ENCODE measurements at regions not wholly inside any gene's neighbourhood (a gene's known extent, or its start where the extent isn't known, plus 50 kb on each side); places are given as distances from the start of the nearest gene placed in this dataset.
"Not testable (repeated sequence)": the region's sequence is repeated elsewhere in the genome, so short reads cannot be mapped to it uniquely, and the experiment has no call there.

DNA sequence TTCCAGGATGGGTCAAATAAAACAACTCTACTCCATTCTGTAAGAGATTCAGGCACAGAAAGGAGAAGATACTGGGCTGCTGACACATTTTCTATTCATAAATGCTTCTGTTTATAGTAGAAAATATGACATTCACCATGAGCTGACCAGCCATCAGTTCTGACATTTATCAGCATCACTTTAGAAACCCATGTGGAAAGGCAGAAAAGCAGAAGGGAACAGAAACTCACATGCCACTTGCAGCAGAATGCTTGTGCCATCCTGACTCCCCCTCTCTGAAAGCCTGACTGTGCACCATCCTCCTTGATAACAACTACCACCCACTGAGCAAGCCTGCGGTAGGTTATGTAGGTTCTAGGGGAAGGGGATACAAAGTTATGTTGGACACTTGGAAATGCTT lies 527.7 kb downstream of the TTLL7 start:
- FAIRE-seq; DNase-seq (ENCODE audit: insufficient read length, low spot score): not testable (repeated sequence)

DNA sequence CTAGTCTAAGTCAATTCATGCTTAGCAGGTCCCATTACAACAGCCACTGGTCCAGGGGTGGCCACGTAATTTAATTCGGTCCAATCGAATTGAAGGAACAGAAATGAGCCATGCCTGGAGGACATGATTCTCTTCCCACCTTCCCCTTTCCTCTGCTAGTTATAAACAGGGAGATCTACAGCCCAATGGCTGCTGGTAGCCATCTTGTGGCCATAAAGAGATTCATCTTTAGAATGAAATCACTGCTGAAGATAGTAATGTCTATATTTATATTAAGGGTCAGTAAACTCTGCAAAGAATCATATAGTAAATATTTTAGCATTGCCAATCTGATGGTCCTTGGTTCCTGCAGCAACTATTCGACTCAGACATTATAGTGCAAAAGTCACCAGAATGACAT lies 530.6 kb downstream of the TTLL7 start:
- FAIRE-seq; DNase-seq (ENCODE audit: insufficient read length, low spot score): not testable (repeated sequence)

GRCh38 chr1:83457735-83458248 lies 541.1 kb downstream of the TTLL7 start:
- DNase-seq (ENCODE audit: insufficient read length, low spot score), result not testable (repeated sequence)
- FAIRE-seq, result peak; percentile 75

GRCh38 chr1:83457281-83457680 lies 541.7 kb downstream of the TTLL7 start:
- not testable (repeated sequence) for DNase-seq (ENCODE audit: insufficient read length, low spot score); FAIRE-seq

DNA sequence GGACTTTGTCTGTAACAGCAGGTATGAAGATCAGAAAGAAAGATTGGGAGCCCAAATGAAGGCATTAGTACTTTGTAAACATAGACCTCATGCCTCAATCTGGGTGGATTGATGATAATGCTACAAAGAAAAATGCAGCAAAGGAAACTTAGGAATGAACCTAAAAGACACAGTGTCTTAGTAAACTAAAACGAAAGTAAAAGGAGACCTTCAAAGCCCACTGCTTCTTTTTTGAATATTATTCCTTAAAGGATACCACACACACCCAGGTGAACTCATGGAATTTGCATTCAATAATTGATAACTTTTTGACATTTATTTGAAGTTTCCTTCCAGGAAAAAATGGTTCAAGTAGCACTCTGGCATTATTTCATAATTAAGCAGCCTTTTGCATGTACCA lies 543.2 kb downstream of the TTLL7 start:
- FAIRE-seq, result peak; percentile 96
- DNase-seq (ENCODE audit: insufficient read length, low spot score), result not testable (repeated sequence)

DNA sequence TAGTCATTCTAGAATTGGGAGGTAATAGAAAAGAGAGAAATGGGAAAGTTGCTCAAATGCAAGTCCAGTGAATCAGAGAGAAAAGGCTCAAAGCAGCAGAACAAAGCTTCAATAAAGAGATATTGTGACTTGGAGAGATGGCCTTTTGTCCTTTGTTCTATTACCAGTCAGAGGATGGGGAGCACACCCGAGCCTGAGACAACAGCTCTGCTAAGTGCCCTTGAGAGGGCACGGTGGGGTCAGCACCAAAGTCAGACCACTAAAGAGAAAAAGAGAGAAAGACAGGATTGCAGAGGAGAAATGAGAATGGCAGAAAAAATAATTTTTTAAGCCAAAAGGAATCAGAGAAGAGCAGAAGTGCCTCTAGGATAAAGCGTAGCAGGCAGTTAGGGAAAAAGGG lies 553.1 kb downstream of the TTLL7 start:
- FAIRE-seq, result not testable (repeated sequence)

GRCh38 chr1:83442412-83442811 lies 556.5 kb downstream of the TTLL7 start:
- DNase-seq (ENCODE audit: insufficient read length, low spot score); FAIRE-seq: not testable (repeated sequence)

More for the DNA sequence above, 553.1 kb downstream of the TTLL7 start:
- DNase-seq (ENCODE audit: insufficient read length, low spot score), result not testable (repeated sequence)

- DNase-seq (ENCODE audit: insufficient read length, low spot score); FAIRE-seq: not testable (repeated sequence)
These were observed 558.3 kb downstream of the TTLL7 start for GRCh38 chr1:83440586-83440985.

- not testable (repeated sequence) for FAIRE-seq; DNase-seq (ENCODE audit: insufficient read length, low spot score)
These were observed 558.9 kb downstream of the TTLL7 start for GRCh38 chr1:83440021-83440420.

GRCh38 chr1:83438316-83438715 lies 560.6 kb downstream of the TTLL7 start:
- not testable (repeated sequence) for DNase-seq (ENCODE audit: insufficient read length, low spot score); FAIRE-seq

DNA sequence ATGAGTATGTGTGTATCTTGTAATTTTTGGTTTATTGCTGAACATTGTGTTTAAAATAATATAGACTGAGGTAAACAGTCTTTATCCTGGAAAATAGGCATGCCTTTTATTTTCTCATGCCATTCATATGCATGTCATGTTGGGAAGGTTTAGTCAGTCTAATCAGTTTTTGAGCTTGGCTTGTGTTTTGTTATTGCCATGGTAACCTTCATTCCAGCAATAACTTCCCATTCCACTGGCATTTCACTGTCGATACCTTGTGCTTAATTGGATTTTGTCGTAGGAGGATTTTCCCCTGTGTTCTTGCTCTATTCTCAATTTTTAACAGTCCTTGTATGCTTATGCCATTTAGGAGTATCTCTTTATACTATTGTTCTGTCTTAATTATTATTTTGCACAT lies 563.6 kb downstream of the TTLL7 start:
- FAIRE-seq, result peak; percentile 87
- DNase-seq (ENCODE audit: insufficient read length, low spot score), result not testable (repeated sequence)

GRCh38 chr1:83427566-83427965 lies 571.4 kb downstream of the TTLL7 start:
- peak; percentile 78 for FAIRE-seq
- DNase-seq (ENCODE audit: insufficient read length, low spot score), result not testable (repeated sequence)

DNA sequence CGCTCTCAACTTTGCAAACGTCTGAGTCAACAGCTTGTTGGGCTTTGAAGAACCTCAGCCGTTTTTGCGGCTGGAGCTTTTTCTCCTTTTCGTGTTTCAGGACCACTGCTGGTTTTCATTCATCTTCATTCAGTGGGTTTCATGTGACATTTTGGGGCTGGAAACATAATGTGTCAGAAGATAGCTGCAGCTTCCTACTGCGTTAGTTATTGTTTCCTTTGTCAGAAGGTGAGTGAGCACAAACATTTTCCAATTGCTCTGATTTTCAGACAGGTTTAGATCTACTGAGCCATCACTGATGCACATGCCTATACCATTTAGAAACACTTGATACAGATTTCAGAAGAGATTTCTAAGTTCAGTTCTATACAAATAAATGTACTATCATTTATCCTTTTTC lies 575.5 kb downstream of the TTLL7 start:
- not testable (repeated sequence) for FAIRE-seq; DNase-seq (ENCODE audit: insufficient read length, low spot score)

DNA sequence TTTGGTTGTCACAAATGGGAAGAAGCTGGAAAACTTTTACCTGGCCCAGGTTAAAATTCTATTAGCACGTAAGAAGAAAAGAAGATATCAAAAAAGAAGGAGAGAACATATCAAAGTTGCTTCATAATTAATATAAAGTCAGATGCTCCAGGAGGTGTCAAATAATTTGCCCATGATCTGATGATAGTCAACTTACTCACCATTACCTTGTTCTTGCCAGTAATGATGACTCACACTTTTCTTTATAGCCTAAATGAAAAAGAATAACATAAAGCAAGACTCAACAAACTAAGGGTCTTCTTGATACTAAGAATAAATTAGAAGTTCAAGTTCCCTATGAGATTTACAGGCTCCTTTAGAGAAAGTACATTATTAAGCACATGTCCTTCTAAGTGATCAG lies 580.4 kb downstream of the TTLL7 start:
- DNase-seq (ENCODE audit: insufficient read length, low spot score), result no peak
- TF ChIP-seq POLR2A (IDR thresholded peaks at IDR 0.05; ENCODE audit: low read depth, low read length), result no peak
- no peak for FAIRE-seq

- FAIRE-seq, result not testable (repeated sequence)
These were observed 585.2 kb downstream of the TTLL7 start for GRCh38 chr1:83413839-83414107.

GRCh38 chr1:83410746-83411413 lies 588.1 kb downstream of the TTLL7 start:
- not testable (repeated sequence) for FAIRE-seq; DNase-seq (ENCODE audit: insufficient read length, low spot score)

More at GRCh38 chr1:83413839-83414107, 585.2 kb downstream of the TTLL7 start:
- DNase-seq (ENCODE audit: insufficient read length, low spot score), result not testable (repeated sequence)

- FAIRE-seq, result not testable (repeated sequence)
These were observed 592.1 kb downstream of the TTLL7 start for GRCh38 chr1:83406693-83407371.

GRCh38 chr1:83405789-83406188 lies 593.1 kb downstream of the TTLL7 start:
- FAIRE-seq; DNase-seq (ENCODE audit: insufficient read length, low spot score): not testable (repeated sequence)

More at GRCh38 chr1:83406693-83407371, 592.1 kb downstream of the TTLL7 start:
- DNase-seq (ENCODE audit: insufficient read length, low spot score), result not testable (repeated sequence)

DNA sequence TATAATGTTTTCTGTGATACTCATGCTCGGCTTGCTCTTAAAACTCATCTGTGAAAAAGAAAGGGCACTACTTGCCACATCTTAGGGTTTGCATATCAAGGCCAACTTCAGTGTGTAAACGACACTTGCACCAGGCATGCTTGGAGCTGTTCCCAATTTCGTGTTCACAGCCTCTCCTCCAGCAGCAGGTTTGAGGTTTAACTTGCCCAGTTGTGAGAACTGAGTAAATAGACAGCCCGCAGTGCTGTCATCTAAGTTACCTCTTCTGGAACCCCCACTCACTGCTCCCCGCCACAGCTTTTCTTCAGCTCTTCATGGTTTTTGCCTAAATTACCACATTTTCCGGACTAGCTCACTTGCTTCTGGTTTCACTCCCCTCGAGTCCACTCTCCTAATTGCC lies 595.4 kb downstream of the TTLL7 start:
- FAIRE-seq; DNase-seq (ENCODE audit: insufficient read length, low spot score): not testable (repeated sequence)

- FAIRE-seq; DNase-seq (ENCODE audit: insufficient read length, low spot score): not testable (repeated sequence)
These were observed 597.8 kb downstream of the TTLL7 start for GRCh38 chr1:83401146-83401545.

- FAIRE-seq; DNase-seq (ENCODE audit: insufficient read length, low spot score): not testable (repeated sequence)
These were observed 598.8 kb downstream of the TTLL7 start for GRCh38 chr1:83400173-83400572.

All from H54 (cell line).